SK-N-SH treated with all-trans-retinoic acid at 6 μM for 48 hours (cell line): ENCODE measurements at regions not wholly inside any gene's neighbourhood (a gene's known extent, or its start where the extent isn't known, plus 50 kb on each side); places are given as distances from the start of the nearest gene placed in this dataset.
"Not testable (repeated sequence)": the region's sequence is repeated elsewhere in the genome, so short reads cannot be mapped to it uniquely, and the experiment has no call there.

Experiments used
- ESRRG ChIP-seq: fragments of 250-450 bp; sonication (Bioruptor Pico); IDR thresholded peaks from 2 replicates; pipeline ENCODE4 v1.6.1; 2021; ENCODE audit warnings: mild to moderate bottlenecking
- PPARA ChIP-seq: fragments of 250-450 bp; sonication (Bioruptor Pico); IDR thresholded peaks from 2 replicates; pipeline ENCODE4 v1.5.0; 2020; ENCODE audit warnings: mild to moderate bottlenecking, borderline replicate concordance
- RARB ChIP-seq: fragments of 250-450 bp; sonication (Bioruptor Pico); IDR thresholded peaks from 2 replicates; pipeline ENCODE4 v1.8.0; 2021; ENCODE audit warnings: mild to moderate bottlenecking, moderate library complexity
- TOX ChIP-seq: fragments of 250-450 bp; sonication (Bioruptor Pico); IDR thresholded peaks from 2 replicates; pipeline ENCODE4 v1.8.0; 2021; ENCODE audit warnings: mild to moderate bottlenecking, moderate library complexity, borderline replicate concordance
- ZFP30 ChIP-seq: fragments of 450-650 bp; formaldehyde crosslinking; IDR thresholded peaks from 2 replicates; pipeline ENCODE4 v1.5.0; 2022; ENCODE audit warnings: mild to moderate bottlenecking, moderate library complexity
- ZNF565 ChIP-seq: fragments of 450-650 bp; formaldehyde crosslinking; conservative IDR thresholded peaks from 2 replicates; pipeline ENCODE4 v1.5.0; 2020; ENCODE audit warnings: low read depth, mild to moderate bottlenecking, moderate library complexity
- TF ChIP-seq, protein P1 (sequence below): fragments of 250-450 bp; sonication (Bioruptor Pico); IDR thresholded peaks from 2 replicates; pipeline ENCODE4 v1.8.0; 2020; ENCODE audit warnings: mild to moderate bottlenecking, moderate library complexity, borderline replicate concordance
- TF ChIP-seq, protein P2 (sequence below): fragments of 250-450 bp; sonication (Bioruptor Pico); IDR thresholded peaks from 2 replicates; pipeline ENCODE4 v1.5.0; 2020; ENCODE audit warnings: mild to moderate bottlenecking, moderate library complexity
- TF ChIP-seq, protein P3 (sequence below): fragments of 250-450 bp; sonication (Bioruptor Pico); IDR thresholded peaks from 2 replicates; pipeline ENCODE4 v1.5.1; 2020; ENCODE audit warnings: low read depth, mild to moderate bottlenecking, moderate library complexity

DNA sequence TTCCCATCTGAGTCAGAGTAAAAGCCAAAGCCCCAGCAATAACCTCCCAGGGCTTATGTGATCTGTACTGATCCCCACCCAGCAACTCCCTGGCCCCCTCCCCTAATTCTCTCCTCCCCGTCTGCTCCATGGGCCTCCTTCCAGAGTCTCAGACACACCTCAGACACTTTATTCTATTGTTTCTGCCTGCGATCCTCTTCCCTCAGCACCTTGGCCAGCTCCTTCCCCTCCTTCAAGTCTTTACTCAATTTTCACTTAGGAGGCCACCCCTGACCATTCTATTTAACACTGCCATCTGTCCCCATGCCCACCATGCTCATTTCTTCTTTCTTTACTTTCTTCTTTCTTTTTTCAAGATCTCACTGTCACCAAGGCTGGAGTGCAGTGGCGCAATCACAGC lies 81.0 kb upstream of the COBL start:
- not testable (repeated sequence) for TF ChIP-seq ZNF565; ZFP30 (CRISPR knock-in tag); ESRRG (CRISPR knock-in tag); TOX (CRISPR knock-in tag); RARB (CRISPR knock-in tag); PPARA (CRISPR knock-in tag)
- TF ChIP-seq, protein P1, sequence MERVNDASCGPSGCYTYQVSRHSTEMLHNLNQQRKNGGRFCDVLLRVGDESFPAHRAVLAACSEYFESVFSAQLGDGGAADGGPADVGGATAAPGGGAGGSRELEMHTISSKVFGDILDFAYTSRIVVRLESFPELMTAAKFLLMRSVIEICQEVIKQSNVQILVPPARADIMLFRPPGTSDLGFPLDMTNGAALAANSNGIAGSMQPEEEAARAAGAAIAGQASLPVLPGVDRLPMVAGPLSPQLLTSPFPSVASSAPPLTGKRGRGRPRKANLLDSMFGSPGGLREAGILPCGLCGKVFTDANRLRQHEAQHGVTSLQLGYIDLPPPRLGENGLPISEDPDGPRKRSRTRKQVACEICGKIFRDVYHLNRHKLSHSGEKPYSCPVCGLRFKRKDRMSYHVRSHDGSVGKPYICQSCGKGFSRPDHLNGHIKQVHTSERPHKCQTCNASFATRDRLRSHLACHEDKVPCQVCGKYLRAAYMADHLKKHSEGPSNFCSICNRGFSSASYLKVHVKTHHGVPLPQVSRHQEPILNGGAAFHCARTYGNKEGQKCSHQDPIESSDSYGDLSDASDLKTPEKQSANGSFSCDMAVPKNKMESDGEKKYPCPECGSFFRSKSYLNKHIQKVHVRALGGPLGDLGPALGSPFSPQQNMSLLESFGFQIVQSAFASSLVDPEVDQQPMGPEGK (CRISPR knock-in tag), result not testable (repeated sequence)
- TF ChIP-seq, protein P2, sequence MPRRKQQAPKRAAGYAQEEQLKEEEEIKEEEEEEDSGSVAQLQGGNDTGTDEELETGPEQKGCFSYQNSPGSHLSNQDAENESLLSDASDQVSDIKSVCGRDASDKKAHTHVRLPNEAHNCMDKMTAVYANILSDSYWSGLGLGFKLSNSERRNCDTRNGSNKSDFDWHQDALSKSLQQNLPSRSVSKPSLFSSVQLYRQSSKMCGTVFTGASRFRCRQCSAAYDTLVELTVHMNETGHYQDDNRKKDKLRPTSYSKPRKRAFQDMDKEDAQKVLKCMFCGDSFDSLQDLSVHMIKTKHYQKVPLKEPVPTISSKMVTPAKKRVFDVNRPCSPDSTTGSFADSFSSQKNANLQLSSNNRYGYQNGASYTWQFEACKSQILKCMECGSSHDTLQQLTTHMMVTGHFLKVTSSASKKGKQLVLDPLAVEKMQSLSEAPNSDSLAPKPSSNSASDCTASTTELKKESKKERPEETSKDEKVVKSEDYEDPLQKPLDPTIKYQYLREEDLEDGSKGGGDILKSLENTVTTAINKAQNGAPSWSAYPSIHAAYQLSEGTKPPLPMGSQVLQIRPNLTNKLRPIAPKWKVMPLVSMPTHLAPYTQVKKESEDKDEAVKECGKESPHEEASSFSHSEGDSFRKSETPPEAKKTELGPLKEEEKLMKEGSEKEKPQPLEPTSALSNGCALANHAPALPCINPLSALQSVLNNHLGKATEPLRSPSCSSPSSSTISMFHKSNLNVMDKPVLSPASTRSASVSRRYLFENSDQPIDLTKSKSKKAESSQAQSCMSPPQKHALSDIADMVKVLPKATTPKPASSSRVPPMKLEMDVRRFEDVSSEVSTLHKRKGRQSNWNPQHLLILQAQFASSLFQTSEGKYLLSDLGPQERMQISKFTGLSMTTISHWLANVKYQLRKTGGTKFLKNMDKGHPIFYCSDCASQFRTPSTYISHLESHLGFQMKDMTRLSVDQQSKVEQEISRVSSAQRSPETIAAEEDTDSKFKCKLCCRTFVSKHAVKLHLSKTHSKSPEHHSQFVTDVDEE, result not testable (repeated sequence)
- TF ChIP-seq, protein P3, sequence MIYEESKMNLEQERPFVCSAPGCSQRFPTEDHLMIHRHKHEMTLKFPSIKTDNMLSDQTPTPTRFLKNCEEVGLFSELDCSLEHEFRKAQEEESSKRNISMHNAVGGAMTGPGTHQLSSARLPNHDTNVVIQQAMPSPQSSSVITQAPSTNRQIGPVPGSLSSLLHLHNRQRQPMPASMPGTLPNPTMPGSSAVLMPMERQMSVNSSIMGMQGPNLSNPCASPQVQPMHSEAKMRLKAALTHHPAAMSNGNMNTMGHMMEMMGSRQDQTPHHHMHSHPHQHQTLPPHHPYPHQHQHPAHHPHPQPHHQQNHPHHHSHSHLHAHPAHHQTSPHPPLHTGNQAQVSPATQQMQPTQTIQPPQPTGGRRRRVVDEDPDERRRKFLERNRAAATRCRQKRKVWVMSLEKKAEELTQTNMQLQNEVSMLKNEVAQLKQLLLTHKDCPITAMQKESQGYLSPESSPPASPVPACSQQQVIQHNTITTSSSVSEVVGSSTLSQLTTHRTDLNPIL (CRISPR knock-in tag), result not testable (repeated sequence)
